ENCODE measurements at regions not wholly inside any gene's neighbourhood (a gene's known extent, or its start where the extent isn't known, plus 50 kb on each side); places are given as distances from the start of the nearest gene placed in this dataset.
"Not testable (repeated sequence)": the region's sequence is repeated elsewhere in the genome, so short reads cannot be mapped to it uniquely, and the experiment has no call there.

DNA sequence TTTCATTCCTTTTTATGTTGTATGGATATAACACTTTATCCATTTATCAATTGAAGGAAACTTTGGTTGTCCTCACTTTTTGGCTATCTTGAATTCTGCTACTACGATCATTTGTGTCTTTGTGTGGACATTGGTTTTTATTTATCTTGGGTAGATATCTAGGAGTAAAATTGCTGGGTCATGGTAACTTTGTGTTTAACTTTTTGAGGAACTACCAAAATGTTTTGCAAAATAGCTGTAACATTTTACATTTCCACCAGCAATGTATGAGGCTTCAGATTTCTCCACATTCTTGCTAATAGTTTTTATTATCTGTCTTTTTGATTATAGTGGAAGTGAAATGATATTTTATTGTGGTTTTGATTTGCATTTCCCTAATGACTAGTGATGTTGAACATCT is 55.6 kb downstream of the TLNRD1 start:
- DNase-seq, result no peak

DNA sequence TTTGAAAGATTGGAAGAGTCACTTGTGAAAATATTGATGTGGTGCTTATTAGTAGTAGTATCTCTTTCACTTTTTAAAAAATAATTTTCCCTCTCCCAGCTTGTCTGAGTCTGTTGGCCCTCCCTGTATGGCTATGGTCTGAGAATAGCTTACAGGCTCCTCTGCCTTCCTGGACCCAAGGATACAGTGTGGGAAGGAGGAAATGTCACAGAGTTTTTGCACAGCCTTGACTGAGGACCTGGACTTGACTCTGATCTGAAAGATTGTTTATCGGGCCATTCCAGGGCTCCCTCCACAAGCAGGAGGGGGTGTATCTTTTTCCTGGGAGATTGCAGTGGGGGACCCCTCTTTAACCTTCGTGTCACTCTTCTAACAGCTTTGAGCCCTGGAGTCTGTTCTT is 59.7 kb downstream of the TLNRD1 start:
- DNase-seq, result no peak

DNA sequence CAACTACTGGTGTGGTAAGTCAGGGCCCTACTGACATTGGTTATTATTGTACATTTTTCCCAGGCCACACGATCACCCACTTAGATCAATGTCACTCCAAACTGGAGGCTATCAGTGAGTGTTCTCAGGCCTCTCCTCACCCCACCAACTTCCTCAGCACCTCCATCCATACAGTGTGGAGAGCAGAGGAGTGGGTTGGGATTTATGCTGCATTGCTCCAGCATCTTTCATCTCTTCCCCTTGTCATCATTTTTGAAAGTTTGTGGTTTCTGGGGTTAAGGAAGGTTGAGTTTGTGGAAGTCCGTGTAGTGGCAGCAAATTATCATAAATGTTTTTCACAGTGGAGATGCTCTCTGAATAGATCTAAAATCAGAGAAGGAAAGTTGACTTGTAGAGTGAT is 60.2 kb downstream of the TLNRD1 start:
- no peak for DNase-seq

DNA sequence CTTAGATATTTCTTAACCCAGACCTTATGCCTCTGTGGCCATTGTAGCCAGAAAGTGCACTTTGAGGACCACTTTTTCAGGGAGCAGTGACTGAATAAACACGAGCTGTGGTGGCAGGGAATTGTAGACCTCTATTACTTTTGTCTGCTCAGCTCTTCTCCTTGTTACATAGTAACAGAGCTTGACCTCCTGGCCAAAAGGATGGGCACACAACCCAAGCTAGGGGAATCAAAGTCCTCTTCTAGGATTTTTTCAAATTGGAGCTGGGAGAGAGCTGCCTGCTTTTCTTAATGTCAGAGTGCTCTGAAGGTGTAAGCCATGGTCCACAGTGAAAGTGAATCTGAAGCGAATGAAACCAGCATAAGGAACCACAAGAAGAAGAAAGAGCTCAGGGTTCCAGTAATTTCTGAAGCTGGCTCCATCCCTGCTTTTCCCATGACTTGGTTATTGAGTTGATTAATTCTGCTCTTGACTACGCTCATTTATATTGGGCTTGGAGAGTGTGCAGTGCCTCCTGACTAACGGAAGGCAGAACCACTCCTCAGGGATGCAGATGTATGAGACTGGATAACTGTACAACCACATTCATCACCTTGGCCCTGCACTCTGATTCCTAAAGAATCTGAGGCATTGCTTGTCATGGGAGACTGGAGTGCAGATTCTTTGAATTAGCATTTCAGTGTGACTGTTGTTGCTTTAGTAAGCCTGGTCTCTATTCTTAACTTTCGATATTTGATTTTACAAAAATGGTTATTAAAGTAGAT is 60.9 kb downstream of the TLNRD1 start:
- DNase-seq, result no peak

DNA sequence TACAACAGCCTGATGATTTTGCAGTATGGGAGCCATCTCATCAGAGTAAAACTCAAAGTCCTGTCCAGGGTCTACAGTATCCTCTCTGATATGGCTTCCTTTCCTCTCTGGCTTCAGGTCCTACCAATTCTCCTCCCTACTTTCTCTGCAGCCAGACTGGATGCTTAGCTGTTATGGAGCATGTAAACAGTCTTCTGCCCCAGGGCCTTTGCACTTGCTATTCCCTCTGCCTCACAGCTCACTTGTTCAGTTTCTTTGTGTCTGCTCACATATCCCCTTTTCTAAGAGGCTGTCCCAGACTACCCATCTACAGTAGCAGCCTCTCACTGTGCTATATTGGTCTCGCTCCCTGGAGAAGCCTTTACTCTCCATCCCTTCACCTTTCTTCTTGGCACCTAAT is 62.2 kb downstream of the TLNRD1 start:
- DNase-seq, result no peak

DNA sequence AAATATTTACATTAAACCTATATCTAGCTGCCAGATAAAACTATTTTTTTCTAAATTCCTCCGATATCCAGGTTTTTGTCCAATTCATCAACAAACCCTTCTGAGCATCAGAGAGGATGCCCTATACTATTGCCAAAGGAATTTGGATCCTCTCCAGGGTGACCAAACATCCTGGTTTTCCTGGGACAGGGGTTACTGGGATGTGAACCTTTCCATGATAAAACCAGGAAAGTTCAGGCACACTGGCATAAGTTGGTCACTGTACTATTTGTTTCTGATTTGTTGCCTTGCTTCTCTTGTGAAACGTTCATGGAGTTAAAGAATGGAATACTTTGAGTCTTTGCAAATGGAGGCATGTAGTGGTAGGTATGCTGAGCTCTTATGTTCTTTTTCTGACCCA is 63.5 kb downstream of the TLNRD1 start:
- DNase-seq, result no peak

DNA sequence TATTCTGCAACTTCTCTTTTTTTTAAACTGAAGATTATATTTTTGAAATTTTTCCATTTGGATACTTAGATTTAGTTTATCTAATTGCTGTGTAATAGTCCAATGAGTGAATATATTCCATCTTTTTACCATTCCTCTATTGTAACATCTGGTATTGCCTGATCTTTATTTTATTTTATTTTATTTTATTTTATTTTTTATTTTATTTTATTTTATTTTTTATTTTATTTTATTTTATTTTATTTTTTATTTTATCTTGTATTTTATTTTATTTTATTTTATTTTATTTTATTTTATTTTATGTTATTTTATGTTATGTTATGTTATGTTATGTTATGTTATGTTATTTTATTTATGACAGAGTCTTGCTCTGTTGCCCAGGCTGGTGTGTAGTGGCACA is 66.5 kb upstream of the CFAP161 start:
- DNase-seq, result not testable (repeated sequence)

DNA sequence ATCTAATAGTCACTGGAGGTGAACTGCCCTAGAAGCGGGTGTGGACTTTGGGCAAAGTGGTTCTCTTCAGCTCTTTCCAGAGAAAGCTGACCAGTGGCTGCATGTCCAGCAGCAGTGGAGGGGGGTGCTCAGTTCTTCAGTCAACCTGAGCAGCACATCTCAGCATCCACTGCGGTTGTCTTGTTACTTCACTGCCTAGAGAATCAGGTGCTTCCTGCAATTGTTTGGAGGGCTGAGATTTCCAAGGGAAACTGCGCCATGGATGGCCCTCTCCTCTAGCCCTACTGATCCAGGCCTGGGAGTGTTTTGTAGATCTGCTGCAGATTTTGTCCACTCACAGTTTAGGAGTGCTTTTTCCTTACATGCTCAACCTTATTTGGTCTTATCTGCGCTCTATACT is 65.6 kb upstream of the CFAP161 start:
- no peak for DNase-seq

DNA sequence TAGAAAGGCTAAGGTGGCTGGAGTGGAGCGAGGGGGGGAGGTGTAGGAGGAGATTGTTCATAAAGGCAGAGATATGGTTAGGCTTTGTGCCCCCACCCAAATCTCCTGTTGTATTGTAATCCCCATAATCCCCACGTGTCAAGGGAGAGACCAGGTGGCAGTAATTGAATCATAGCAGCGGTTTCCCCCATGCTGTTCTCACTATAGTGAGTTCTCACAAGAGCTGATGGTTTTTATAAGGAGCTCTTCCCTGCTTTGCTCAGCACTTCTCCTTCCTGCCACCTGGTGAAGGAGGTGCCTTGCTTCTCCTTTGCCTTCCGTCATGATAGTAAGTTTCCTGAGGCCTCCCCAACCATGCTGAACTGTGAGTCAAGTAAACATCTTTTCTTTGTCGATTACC is 64.7 kb upstream of the CFAP161 start:
- DNase-seq, result no peak

DNA sequence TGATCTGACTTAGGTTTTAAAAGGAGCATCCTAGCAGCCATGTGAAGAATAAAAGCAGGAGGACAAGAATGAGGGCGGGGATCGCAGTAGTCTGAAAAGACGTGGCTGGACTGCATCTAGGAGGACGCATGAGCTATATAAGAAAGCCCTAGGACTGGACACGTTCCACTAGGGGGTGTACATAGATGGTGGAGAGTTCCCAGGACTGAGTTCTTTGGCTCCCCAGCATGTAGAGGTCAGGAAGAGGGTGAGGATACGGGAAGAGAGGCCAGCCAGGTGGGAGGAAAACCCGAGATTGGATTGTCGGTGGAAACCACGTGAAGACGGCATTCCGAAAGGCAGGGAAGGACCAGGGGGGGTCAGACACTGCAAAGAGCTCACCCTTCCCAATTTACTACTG is 64.2 kb upstream of the CFAP161 start:
- DNase-seq, result no peak

DNA sequence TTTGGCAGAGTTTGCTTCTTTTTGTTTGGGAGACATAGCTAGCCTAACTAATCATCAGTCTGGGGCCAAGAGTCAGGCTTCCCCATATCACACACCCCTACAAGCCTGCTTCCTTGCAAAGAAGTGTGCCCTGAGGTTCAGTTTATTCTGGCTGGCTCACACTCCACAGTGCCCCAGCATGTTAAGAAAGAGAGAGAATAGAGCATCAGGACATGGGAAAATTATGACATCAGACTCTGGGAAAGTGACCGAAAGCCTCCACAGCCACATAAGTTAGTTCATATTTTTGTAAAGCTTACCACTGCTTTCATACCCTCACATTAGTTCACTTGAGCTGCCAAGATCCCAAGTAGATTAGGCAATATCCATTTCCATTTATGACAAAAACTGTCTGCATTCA is 63.0 kb upstream of the CFAP161 start:
- DNase-seq, result peak; percentile 13

DNA sequence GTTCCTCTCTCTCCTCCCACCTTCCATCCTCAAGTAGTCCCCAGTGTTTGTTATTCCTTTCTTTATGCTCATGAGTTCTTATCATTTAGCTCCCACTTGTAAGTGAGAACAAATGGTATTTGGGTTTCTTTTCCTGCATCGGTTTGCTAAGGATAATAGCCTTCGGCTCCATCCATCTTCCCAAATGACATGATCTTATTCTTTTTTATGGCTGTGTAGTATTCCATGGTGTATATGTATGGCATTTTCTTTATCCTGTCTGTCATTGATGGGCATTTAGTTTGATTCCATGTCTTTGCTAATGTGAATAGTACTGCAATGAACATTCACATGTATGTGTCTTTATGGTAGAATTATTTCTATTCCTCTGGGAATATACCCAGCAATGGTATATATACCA is 62.4 kb upstream of the CFAP161 start:
- DNase-seq, result no peak

DNA sequence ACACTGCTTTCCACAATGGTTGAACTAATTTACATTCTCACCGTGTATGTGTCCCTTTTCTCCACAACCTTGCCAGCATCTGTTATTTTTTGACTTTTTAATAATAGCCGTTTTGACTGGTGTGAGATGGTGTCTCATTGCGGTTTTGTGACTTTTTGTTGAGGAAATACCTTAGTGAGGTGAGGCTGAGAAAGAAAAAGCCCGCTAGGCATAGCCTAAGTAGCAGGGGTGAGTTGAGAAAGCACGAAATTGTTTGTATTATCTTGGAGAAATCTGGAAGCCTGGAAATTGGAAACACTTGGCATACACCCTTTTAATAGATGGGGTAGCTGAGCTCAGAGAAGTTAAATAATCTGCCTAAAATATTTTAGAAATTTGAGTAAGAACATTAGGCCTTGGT is 61.5 kb upstream of the CFAP161 start:
- DNase-seq, result no peak

DNA sequence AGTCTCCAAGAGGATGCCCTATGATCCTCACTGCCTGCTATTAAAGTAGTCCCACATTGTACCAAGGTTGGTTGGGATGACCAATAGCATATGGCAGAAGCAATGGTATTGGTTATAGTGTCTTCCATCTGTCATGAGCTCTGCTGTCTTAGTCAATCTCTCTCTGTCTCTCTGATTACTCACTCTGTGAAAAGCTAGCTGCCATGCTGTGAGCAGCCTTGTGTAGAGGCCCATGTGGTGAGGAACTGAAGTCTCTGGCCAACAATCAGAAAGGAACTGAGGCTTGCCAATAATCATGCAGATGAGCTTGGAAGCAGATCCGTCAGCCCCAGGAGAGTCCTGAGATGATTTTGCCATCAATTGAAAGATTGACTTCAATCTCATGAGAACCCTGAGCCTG is 60.3 kb upstream of the CFAP161 start:
- no peak for DNase-seq

DNA sequence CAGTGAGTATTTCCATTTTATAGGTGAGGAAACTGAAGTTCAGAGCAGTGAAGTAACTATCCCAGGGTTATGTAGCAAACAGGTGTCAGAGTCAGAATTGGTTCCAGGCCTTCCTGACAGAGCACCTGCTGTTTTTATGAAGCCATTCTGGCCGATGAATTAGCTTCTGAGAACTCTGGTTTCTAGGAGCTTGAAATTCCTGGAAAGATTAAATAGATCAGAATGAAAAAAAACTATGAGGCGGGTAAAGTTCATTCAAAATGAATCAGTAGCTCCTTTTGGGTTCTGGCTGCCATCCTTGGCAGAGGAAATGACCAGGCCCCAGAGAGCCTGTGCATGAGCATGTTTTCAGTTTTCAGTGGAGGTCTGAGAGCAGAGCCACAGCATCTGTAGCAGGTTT is 59.3 kb upstream of the CFAP161 start:
- DNase-seq, result no peak

DNA sequence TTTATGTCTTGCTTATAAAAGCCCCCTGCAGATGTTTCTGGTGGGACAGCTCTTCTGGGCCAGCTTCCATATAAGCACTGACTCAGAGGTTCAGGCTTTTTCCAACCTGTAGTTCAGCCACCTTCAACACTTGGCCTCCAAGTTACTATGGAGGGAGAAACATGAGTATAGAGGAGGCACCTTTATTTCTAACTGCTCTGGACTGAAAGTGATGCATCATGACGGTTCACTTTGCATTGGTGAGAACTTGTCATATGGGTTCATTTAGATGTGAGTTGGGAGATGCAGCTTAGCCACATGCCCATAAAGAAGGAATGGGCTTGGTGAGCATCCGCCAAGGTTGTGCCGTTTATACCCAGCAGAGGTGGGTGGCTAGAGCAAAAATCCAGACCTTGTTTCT is 58.8 kb upstream of the CFAP161 start:
- DNase-seq, result no peak

DNA sequence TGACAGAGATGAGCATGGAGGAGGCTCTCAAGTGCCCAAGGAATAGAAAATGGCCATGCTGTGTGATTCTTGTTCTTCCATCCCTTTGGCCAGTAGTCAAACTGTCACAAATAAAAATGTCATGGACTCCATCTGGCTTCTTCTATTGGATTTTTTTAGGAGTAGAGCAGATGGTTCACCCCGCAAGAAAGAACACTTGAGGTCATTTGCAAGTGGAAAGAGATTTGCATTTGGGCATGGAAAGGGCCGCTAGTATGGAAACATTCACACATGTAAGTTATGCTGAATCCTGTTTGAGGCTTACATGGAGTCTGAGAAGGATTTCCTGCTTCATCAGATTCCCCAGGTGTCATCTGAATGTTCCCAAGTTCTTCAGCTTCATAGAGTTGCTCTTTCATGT is 53.1 kb upstream of the CFAP161 start:
- no peak for DNase-seq

DNA sequence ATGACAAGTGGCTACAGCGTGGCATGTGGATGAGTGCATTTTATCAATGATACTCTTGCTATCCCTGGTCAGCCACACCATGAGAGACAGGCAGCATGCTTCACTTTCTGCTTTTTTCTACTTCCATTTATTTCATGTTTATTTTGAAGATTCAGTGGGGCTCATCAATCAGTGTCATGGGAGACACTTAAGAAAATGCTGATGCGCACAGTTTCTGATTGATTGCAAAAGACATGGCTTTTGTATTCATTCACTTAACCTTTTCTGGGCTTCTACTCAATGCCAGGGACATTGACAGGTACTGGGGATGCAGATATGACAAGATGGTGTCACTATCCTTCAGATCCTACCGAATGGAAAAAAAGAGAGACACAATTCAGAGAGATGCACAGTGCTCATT is 50.9 kb upstream of the CFAP161 start:
- DNase-seq, result no peak

Measured in HCEC 1CT (cell line).